B cell (primary cell): ENCODE measurements at regions not wholly inside any gene's neighbourhood (a gene's known extent, or its start where the extent isn't known, plus 50 kb on each side); places are given as distances from the start of the nearest gene placed in this dataset.

Experiments
- ATAC-seq: fragments of 200-7000 bp; cut with Tn5 transposase; one replicate; pipeline ENCODE4 v1.10.0; 2021; ENCODE audit warnings: low read depth, mild to moderate bottlenecking, moderate number of reproducible peaks, moderate library complexity
- CTCF ChIA-PET: fragments of 350-600 bp; sonication (Branson Sonifier 250); formaldehyde crosslinking; loops from one replicate; lab custom pipeline; 2021; ENCODE audit warnings: antibody characterized with exemption, inconsistent platforms; lab: Charles Lee
- POLR2A ChIA-PET: fragments of 350-600 bp; sonication (Branson Sonifier 250); formaldehyde crosslinking; loops from one replicate; lab custom pipeline; 2021; ENCODE audit warnings: antibody characterized with exemption; lab: Charles Lee
- DNase-seq: peaks from one replicate; pipeline ENCODE4 v3.0.0; 2013
- H2AFZ ChIP-seq: 2 replicates; pipeline ENCODE4 v1.6.1; 2012; ENCODE audit warnings: mild to moderate bottlenecking, low read depth, low read length; ENCODE audit not compliant: insufficient read depth, poor library complexity, severe bottlenecking
- H3K27ac ChIP-seq, 2 donors: 1 replicate in 1 of 2; 2 replicates in 1 of 2; pipeline ENCODE4 v1.5.1; 2012 to 2013; ENCODE audit warnings: low read length in 2 of 2, mild to moderate bottlenecking in 2 of 2, moderate library complexity in 1 of 2
- H3K27me3 ChIP-seq, 4 experiments: fragments of 200-600 bp in 1 of 4; sonication (generic) in 1 of 4; replicated peaks in 1 of 4; 1 replicate in 2 of 4; 2 replicates in 2 of 4; pipeline versions ENCODE4 v1.6.1 to v1.7.0; 2013 to 2016; ENCODE audit warnings: low read length in 3 of 4, mild to moderate bottlenecking in 2 of 4, mixed read lengths in 1 of 4, moderate library complexity in 1 of 4; ENCODE audit not compliant: insufficient read depth in 4 of 4, control insufficient read depth in 3 of 4; ENCODE audit errors: control extremely low read depth in 1 of 4
- H3K36me3 ChIP-seq, 2 experiments: replicated peaks in 1 of 2; 1 replicate in 1 of 2; 2 replicates in 1 of 2; pipeline versions ENCODE4 v1.6.1 to v1.7.1; 2013; ENCODE audit warnings: low read length in 1 of 2; ENCODE audit not compliant: insufficient read depth in 2 of 2, control insufficient read depth in 1 of 2; ENCODE audit errors: control extremely low read depth in 1 of 2, extremely low read depth in 1 of 2
- H3K4me1 ChIP-seq, 2 donors: fragments of 200-600 bp in 1 of 2; sonication (generic) in 1 of 2; 1 replicate in 1 of 2; 2 replicates in 1 of 2; pipeline versions ENCODE4 v1.5.1 to v1.6.1; 2013 to 2017; ENCODE audit warnings: low read length in 2 of 2; ENCODE audit not compliant: control insufficient read depth in 2 of 2, insufficient read depth in 2 of 2
- H3K4me2 ChIP-seq: replicated peaks from 2 replicates; pipeline ENCODE3; 2012; ENCODE audit warnings: mild to moderate bottlenecking, low read depth, low read length; ENCODE audit not compliant: poor library complexity, severe bottlenecking
- H3K4me3 ChIP-seq, 5 experiments: fragments of 200-600 bp in 1 of 5; sonication (generic) in 1 of 5; 1 replicate in 3 of 5; 2 replicates in 2 of 5; pipeline versions ENCODE4 v1.5.1 to v1.7.0; 2011 to 2016; ENCODE audit warnings: low read length in 4 of 5, mild to moderate bottlenecking in 4 of 5, low read depth in 2 of 5, control low read depth in 1 of 5, moderate library complexity in 1 of 5; ENCODE audit not compliant: insufficient read depth in 1 of 5; ENCODE audit errors: control extremely low read depth in 1 of 5, extremely low read depth in 1 of 5
- H3K79me2 ChIP-seq: fragments of 200-600 bp; sonication (generic); one replicate; pipeline ENCODE4 v1.6.0; 2016; ENCODE audit warnings: low read length; ENCODE audit not compliant: control insufficient read depth, insufficient read depth
- H3K9ac ChIP-seq: fragments of 200-600 bp; sonication (generic); 2 replicates; pipeline ENCODE4 v1.6.1; 2017; ENCODE audit warnings: mild to moderate bottlenecking, low read length, moderate library complexity
- H3K9me3 ChIP-seq, 3 donors: one replicate each; pipeline versions ENCODE4 v1.6.1 to v1.7.1; 2013; ENCODE audit warnings: low read length in 2 of 3; ENCODE audit not compliant: control insufficient read depth in 2 of 3, insufficient read depth in 1 of 3; ENCODE audit errors: control extremely low read depth in 1 of 3
- H4K20me1 ChIP-seq: 2 replicates; pipeline ENCODE4 v1.6.0; 2012; ENCODE audit warnings: mild to moderate bottlenecking, low read length; ENCODE audit not compliant: insufficient read depth, control insufficient read depth, poor library complexity, severe bottlenecking
- H3K27ac Mint-ChIP-seq: one replicate; pipeline ENCODE4 v1.8.0; 2021; ENCODE audit warnings: mixed read lengths
- H3K27me3 Mint-ChIP-seq: one replicate; pipeline ENCODE4 v1.8.0; 2021; ENCODE audit warnings: mixed read lengths
- H3K4me1 Mint-ChIP-seq: one replicate; pipeline ENCODE4 v1.8.0; 2021; ENCODE audit warnings: mixed read lengths
- H3K4me3 Mint-ChIP-seq: one replicate; pipeline ENCODE4 v1.8.0; 2021; ENCODE audit warnings: mixed read lengths
- H3K9me3 Mint-ChIP-seq: one replicate; pipeline ENCODE4 v1.8.0; 2022; ENCODE audit warnings: mixed read lengths; ENCODE audit not compliant: insufficient read depth
- EZH2 ChIP-seq: IDR thresholded peaks from 2 replicates; pipeline ENCODE4 v1.6.1; 2012; ENCODE audit warnings: borderline replicate concordance, low read depth, mild to moderate bottlenecking, moderate library complexity, low read length; ENCODE audit not compliant: insufficient read depth, poor library complexity, severe bottlenecking
- whole genome bisulfite sequencing: methylation state at CpG from one replicate; pipeline ENCODE4 v1.1.5; 2013; ENCODE audit warnings: missing lambda C conversion rate; ENCODE audit not compliant: insufficient coverage; 5-methylcytosine and 5-hydroxymethylcytosine counted together
- intact Hi-C: fragments of 100-400 bp; cut with micrococcal nuclease; formaldehyde crosslinking; loops from one replicate; pipeline ENCODE4 v1.10.0; 2022
- TF ChIP-seq, protein P1 (sequence below): fragments of 200-600 bp; IDR thresholded peaks from one replicate; pipeline ENCODE4 v1.8.0; 2022; ENCODE audit warnings: antibody characterized with exemption, mild to moderate bottlenecking

DNA sequence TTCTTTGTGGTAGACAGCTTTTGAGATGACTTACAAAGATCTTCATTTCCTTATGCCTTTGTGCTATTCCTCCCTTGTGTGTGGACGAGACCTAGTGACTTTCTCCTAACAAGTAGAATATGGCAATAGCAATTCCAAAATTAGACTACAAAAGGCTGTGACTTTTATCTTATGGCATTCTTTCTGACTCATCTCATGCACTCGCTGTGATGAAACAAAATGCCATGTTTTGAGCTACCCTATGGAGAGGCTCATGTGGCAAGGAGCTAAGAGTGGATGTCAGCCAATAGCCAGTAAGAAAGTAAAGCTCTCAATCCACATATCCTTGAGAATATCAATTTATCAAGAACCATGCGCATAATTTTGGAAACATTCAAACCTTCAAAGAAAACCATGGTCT lies 380.5 kb upstream of the SMC2 start:
- Histone ChIP-seq H3K4me2 (no peak overlapping the region), H2AFZ (no peak overlapping the region), H4K20me1 (no peaks in the 10 kb centered on the region), H3K9ac (no peak overlapping the region), H3K4me1 (no peaks in the 10 kb centered on the region), H3K36me3 (no peaks in the 10 kb centered on the region), H3K79me2 (no peaks in the 10 kb centered on the region), H3K9me3 (no peaks in the 10 kb centered on the region), H3K27me3 (no peaks in the 10 kb centered on the region), H3K27ac (no peak overlapping the region), H3K4me3 (no peak overlapping the region)
- no peaks in the 10 kb centered on the region for H3K4me1 Mint-ChIP-seq
- no peak overlapping the region for H3K4me3 Mint-ChIP-seq
- no CpG with 5 or more reads among the region's 3 CpGs for WGBS
- no peak for ATAC-seq
- TF ChIP-seq EZH2 = no peak
- intact Hi-C loops = no loop called here
- ChIA-PET CTCF (no interaction called here), POLR2A (no interaction called here)
- H3K27ac Mint-ChIP-seq = no peak overlapping the region
- no peak for DNase-seq
- H3K27me3 Mint-ChIP-seq = no peaks in the 10 kb centered on the region
- H3K9me3 Mint-ChIP-seq = peaks cover 3% of the 10 kb centered on the region

DNA sequence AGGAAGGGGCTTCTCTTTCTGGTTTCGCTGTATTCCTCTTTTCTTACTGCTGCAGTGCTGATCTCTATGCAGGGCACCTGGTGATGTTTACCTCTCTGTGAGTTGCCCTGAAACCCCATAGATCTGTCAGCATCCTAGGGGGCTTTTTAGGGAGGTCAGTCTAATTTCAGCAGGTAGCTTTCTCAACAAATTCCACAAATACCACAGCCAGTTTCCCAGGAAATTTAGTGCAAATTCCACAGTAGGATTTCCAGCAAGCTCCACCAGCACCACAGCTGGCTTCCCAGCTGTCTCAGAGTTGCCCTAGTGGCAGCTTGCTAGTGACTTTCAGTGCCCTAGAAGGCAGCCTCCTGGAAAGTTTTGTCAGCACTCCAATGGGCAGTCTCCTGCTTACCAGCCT lies 379.1 kb upstream of the SMC2 start:
- no peak overlapping the region for H3K27ac Mint-ChIP-seq
- ChIA-PET POLR2A (no interaction called here), CTCF (no interaction called here)
- Histone ChIP-seq H3K9ac (no peak overlapping the region), H3K4me2 (no peak overlapping the region), H3K27ac (no peak overlapping the region), H3K9me3 (no peaks in the 10 kb centered on the region), H3K79me2 (no peaks in the 10 kb centered on the region), H3K4me1 (no peaks in the 10 kb centered on the region), H3K4me3 (no peak overlapping the region), H4K20me1 (no peaks in the 10 kb centered on the region), H3K27me3 (no peaks in the 10 kb centered on the region), H3K36me3 (no peaks in the 10 kb centered on the region), H2AFZ (no peak overlapping the region)
- H3K27me3 Mint-ChIP-seq = no peaks in the 10 kb centered on the region
- TF ChIP-seq EZH2 = no peak
- TF ChIP-seq, protein P1, sequence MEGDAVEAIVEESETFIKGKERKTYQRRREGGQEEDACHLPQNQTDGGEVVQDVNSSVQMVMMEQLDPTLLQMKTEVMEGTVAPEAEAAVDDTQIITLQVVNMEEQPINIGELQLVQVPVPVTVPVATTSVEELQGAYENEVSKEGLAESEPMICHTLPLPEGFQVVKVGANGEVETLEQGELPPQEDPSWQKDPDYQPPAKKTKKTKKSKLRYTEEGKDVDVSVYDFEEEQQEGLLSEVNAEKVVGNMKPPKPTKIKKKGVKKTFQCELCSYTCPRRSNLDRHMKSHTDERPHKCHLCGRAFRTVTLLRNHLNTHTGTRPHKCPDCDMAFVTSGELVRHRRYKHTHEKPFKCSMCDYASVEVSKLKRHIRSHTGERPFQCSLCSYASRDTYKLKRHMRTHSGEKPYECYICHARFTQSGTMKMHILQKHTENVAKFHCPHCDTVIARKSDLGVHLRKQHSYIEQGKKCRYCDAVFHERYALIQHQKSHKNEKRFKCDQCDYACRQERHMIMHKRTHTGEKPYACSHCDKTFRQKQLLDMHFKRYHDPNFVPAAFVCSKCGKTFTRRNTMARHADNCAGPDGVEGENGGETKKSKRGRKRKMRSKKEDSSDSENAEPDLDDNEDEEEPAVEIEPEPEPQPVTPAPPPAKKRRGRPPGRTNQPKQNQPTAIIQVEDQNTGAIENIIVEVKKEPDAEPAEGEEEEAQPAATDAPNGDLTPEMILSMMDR = no peak
- no peak for ATAC-seq
- intact Hi-C loops = no loop called here
- peaks cover 5% of the 10 kb centered on the region for H3K9me3 Mint-ChIP-seq
- H3K4me1 Mint-ChIP-seq = no peaks in the 10 kb centered on the region
- no CpG with 5 or more reads among the region's 1 CpG for WGBS
- DNase-seq = no peak
- H3K4me3 Mint-ChIP-seq = no peak overlapping the region
